ENCODE measurements at regions not wholly inside any gene's neighbourhood (a gene's known extent, or its start where the extent isn't known, plus 50 kb on each side); places are given as distances from the start of the nearest gene placed in this dataset.

GRCh38 chr22:44369916-44370801, 57.4 kb upstream of the SHISAL1 start:
- DNase-seq: no peak

- no peak for DNase-seq
Measured at GRCh38 chr22:44369293-44369661, 56.5 kb upstream of the SHISAL1 start.

- no peak for DNase-seq
Measured at GRCh38 chr22:44368611-44369292, 56.0 kb upstream of the SHISAL1 start.

GRCh38 chr22:44366372-44367300, 53.9 kb upstream of the SHISAL1 start:
- DNase-seq: no peak

GRCh38 chr22:44365832-44366231, 53.1 kb upstream of the SHISAL1 start:
- DNase-seq: no peak

- DNase-seq: peak in 1 of 56 donors; percentile 16
Measured at GRCh38 chr22:44365191-44365590, 52.4 kb upstream of the SHISAL1 start.

GRCh38 chr22:44364751-44365130, 52.0 kb upstream of the SHISAL1 start:
- DNase-seq: no peak

- DNase-seq: no peak
Measured at GRCh38 chr22:44363980-44364750, 51.4 kb upstream of the SHISAL1 start.

- DNase-seq: peak in 22 of 56 donors; percentile 5 to 61 (median 28)
Measured at GRCh38 chr22:44363013-44363979, 50.5 kb upstream of the SHISAL1 start.

- no peak for DNase-seq
Measured at GRCh38 chr22:44362249-44363012, 49.7 kb upstream of the SHISAL1 start.
